ENCODE measurements at regions not wholly inside any gene's neighbourhood (a gene's known extent, or its start where the extent isn't known, plus 50 kb on each side); places are given as distances from the start of the nearest gene placed in this dataset.

DNA sequence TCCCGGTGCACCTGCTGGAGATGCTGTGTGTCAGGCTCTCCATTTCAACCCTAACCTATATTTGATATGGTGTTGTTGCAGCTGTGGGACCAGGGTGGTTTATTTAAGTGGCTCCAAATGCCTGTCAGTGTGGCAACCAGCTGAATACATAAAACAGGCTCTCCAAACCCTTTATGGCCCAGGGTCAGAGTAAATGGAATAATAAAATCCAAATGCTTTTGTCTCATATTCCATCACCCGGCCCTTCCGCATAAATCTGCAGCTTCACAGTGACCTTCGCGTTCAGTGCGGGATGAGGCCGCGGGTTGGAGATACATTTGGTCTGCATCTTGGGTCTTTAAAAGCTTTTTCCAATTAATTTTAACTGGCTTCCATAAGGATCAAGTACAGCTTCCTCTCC lies 382.1 kb upstream of the NR2F2 start:
- no peak for DNase-seq

DNA sequence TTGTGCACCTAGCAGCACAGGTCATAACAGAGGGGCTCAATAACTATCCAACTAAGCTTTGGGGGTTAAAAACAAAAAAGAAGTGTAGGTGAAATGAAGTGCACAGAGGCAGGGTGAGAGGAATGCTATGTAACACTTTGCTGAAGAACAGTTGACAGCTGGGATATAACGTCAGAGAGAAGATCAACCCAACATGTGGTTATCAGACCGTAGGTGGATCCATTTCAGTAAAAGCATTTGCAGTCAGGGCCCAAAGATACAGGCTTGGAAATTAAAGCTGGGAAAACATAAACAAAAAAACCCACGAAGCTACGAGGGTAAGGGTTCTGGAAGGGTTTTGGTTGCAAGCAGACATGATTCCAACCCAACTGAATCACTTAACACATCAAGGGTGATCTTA lies 377.5 kb upstream of the NR2F2 start:
- no peak for DNase-seq

DNA sequence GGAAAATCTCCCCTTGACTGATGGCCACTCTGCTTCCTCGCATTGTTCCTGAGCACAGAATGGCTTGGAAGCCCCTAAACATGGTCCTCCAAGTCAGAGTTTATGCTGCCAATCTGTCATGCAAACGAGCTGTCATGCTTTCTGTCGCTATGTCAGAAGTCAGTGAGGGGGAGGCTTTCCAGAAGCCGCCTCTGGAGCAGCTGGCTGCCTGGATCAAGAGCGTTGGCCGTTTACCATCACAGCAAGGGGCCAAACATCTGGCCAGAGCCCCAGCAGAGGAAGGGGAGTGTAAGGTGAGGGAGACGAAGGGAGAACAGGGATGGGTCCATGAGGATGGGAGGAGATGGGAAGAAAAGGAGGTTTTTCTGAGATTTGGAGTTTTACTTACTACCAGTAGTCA lies 372.6 kb upstream of the NR2F2 start:
- no peak for DNase-seq

GRCh38 chr15:95958382-95958781 lies 372.1 kb upstream of the NR2F2 start:
- DNase-seq: no peak

- DNase-seq: no peak
Observed at GRCh38 chr15:95968856-95969255, 361.6 kb upstream of the NR2F2 start.

- no peak for DNase-seq
Observed at GRCh38 chr15:95970326-95970725, 360.2 kb upstream of the NR2F2 start.

DNA sequence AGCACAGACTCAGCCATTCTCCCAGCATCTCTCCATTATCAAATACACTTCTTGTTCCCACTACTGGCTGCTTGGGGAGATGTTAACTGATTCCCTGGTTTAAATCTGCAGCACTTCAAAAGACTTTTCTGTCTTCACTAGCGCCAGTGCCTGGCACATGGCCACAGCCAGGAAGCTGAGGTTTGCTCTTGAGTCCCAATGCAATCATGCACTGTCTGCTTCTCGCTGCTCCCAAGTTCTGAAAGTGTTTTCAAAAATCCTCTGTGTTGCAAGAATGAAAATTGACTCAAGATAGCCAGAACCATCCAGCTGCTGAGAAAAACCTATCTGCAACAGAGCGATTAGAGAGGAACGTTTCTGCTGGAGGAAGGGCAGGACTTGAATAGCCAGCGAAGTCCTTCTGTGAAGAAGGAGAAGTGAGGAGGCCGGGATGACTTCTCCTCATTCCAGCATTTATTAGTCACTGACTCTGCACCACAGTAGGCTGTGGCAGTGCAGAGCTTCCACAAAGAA lies 358.4 kb upstream of the NR2F2 start:
- no peak for DNase-seq

DNA sequence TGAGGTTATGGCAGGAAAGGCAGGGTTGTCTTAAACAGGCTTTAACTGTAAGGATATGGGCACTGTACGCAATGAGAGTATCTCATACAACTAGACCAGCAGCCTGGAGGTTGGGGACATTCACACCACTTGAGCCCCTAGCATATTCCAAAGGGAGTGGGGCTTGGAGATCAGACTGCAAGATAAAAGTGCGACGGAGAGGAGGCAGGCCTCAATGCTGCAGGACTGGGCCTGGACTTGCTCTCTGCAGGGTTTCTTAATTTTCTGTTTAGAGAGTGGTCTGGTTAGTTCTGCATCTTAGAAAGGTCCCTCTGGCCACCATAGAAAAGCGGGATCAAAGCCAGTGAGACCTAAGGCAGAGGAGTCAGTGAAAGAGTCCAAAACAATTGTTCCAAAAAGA lies 357.7 kb upstream of the NR2F2 start:
- DNase-seq: no peak

- no peak for DNase-seq
Observed at GRCh38 chr15:95973566-95974256, 356.8 kb upstream of the NR2F2 start.

DNA sequence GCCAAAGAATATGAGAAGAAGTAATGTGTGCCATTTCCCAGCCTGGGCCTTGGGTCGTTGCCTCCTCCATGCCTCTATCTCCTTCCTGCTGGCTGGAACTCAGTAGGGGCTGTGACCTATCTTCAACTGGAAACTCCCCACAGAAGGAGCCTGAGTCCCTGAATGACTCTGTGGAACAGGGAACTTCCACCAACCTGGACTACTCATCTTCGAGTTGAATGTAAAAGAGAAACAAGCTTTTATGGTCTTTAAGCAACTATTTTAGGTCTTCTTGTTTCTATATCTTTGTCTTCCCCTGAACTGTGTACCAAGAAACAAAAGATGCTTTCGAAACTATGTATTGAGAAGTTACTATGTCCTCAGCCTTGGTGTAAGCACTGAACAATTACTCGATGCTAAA lies 355.3 kb upstream of the NR2F2 start:
- DNase-seq: no peak

DNA sequence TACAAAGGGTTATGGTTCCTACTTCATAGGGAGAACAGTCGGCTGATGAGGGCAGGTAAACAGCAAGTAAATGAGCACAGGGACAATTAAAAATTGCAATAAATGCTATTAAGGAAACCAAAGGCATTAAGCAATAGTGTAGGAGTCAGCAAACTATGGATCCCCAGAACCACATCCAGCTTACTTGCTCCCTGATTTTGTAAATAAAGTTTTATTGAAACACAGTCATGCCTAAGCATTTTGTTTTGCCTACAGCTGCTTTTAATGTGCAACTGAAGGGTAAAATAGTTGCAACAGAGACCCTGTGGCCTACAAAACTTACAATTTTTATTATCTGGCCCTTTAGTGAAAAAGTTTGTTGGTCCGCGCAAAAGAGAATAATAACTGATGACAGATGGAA lies 351.2 kb upstream of the NR2F2 start:
- no peak for DNase-seq

DNA sequence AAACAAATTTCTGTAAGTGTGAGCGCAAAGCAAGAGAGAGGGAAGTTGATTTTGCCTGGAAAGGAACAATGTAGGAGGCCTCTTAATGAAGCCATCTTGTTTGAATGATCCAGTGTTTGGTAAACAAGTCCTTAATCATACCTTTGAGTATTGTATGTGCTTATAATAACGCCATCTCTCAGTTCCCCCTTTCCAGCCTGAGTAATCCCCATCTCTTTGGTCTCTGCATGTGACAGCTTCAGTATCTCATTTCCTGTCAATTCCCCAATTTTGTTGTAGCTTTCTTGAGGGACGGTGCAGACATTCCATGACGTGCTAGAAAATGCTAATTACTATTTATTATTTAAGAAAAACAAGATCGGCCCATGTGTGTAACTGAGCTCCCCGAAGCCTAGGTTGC lies 349.3 kb upstream of the NR2F2 start:
- DNase-seq: no peak

DNA sequence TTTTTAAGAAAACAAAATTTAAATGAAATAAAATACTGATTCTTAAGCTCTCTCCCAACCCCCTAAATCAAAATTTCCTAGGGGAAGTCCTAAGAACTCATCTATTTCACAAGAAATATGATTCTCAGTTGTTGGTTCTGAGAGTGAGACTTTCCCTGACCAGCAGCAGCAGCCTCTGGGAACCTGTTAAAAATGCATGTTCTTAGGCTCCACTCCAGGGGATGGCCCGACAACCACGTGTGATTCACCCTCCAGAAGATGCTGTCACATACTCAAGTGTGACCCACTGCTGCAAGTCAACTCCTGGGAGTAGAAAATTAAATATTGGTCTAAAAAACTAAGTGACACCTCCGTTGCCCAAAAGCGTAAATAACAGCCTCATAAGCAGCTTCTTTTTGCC lies 343.2 kb upstream of the NR2F2 start:
- no peak for DNase-seq

- no peak for DNase-seq
Observed at GRCh38 chr15:95987886-95988573, 342.5 kb upstream of the NR2F2 start.

DNA sequence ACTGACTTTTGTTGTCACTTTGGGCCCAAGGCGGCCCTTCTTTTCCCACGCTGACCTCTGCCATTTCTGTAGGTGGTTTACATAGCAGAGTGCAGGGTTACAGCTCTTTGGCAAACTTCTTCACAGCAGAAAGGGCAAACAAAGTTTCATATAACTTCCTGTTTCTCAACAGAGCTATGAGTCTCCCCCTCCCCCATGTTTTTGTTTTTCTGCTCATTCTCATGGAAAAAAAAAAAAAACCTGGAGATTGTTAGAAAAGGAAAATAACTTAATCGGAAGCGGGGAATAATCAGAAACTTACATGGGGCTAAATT lies 342.0 kb upstream of the NR2F2 start:
- no peak for DNase-seq

DNA sequence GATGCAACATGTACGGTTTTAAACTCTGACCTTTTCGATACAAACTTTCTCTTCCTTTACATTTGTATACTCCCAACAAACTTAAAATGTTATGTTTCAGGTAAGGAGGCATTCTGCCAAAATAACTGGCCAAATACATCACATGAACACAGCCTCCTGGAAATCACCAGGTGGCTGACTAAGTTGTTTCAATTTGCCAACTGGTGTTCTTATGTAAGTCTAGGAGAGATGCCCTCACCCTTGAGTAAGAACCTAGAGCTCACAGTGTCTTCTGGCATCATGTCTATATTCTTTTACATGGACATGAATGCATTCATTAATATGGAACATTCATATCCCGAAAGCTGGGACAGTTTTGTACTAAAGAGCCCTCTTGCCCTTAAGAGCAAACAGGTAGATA lies 341.1 kb upstream of the NR2F2 start:
- no peak for DNase-seq

DNA sequence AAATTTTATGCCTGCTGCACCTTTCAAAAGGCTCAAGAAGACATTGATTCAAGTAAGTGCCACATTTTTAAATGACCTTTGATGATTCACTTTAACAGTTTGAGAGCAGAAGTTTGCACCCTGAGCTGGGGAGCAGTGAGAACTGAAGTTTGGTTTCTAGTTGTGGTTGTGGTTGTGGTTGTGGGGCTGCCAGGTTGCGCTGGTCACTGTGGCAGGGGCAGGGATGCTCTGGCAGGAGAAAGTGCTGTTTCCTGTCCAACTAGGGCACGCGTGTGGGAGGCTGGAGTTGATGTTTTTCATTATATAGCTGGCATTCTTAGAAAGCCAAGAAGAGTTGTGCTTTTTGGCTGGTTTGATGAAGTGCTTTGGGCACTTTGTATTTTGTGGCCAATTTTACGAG lies 339.7 kb upstream of the NR2F2 start:
- DNase-seq: no peak

GRCh38 chr15:95994418-95994817 lies 336.1 kb upstream of the NR2F2 start:
- no peak for DNase-seq

DNA sequence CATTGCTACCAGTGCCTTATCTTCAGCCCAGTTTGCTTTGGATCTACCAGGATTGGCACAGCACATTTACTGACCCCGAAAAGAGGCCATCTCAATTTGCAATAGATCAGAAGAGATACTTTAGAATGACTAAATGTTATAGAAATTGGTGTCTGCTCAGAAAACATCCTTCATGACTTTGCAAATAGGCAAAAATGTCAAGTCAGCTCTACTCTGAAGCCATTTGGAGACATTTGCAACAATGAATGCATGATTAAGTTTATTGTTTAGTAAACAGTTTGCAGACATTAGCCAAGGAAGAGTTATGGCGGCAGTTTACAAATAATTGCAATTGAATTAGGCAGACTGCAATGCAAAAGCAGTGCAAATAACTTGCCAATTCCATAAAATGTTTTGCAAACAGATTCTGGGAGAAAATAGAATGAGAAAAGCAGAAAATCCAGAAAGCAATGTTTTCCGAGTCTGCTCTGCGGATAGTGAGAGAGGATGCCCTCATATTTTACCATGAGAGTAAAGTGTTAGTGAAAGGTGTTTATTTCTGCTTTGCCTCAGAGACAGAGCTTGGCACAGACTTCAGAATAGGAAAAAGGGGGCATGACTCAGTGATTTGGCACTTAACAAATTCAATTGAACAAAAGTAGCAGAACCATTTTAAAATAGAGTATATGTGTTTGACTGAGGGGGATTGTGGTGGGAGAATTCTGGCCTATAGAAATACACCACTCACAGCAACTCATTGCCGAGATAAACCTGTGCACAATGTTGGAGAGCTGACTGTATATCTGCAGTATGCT lies 334.9 kb upstream of the NR2F2 start:
- no peak for DNase-seq

- no peak for DNase-seq
Observed at GRCh38 chr15:95996494-95996893, 334.0 kb upstream of the NR2F2 start.

DNA sequence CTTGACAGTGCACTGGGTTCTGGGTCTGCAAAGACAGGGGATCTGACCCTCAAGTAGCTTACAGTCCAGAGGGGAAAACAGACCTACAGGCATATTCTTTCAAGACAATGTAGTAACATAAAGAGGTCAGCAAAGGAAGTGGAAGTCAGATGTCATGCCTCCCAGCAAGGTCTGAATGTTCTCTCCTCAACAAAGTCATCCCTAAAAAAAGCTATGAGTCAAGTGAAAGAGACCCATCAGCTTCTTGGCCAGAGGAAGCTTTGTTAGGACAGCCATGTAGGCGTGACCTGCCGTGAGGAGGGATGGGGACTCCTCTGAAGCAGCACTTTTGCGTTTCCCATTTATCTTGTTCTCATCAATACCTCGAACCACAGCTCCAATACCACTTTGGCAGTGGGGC lies 331.6 kb upstream of the NR2F2 start:
- DNase-seq: no peak

DNA sequence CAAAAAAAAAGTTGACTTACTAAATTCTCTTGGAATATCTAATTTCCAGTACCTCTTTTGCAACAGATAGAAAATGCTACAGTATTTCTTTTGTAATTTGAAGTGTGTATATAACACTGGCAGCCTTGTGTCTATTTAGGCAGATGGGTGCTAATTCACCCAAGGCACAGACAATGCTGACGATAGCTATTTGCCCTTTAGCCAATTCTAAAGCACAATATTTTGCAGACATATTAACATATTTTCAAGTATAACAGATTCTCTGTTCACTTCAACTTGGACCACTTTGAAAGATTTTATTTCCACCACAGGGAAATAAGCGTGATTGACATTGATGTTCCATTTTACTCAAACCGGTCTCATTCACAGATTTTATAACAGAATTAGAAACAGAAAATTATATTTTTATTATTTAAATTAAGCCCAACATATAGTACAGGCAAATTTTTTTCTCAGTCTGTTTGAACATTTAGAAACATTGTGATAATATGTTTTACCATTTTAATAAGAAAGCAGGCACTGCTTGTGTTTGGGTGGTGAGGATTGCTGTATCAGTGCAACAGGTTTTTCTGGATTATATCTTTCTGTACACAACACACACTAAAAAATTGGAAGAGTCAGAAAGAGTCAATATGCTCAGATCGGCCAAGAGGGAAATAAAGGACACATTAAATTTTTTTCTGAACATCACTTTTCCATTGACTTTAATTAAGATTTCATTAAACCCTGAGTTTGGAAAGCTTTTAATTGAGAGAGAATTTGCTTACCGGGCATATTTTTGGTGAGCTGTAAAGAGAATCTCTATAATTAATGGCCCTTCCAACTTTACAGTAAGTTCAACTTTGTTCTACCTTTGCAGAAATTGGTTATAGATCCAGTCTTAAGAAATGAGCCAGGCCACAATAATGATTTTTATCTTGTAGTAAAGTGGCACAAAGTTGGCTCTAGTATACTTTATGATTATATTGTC lies 327.3 kb upstream of the NR2F2 start:
- no peak for DNase-seq

- no peak for DNase-seq
Observed at GRCh38 chr15:96005906-96006305, 324.6 kb upstream of the NR2F2 start.
